HG02678 (cell line): ENCODE measurements at regions not wholly inside any gene's neighbourhood (a gene's known extent, or its start where the extent isn't known, plus 50 kb on each side); places are given as distances from the start of the nearest gene placed in this dataset.
"Not testable (repeated sequence)": the region's sequence is repeated elsewhere in the genome, so short reads cannot be mapped to it uniquely, and the experiment has no call there.

Experiments used
- ATAC-seq: cut with Tn5 transposase; IDR thresholded peaks from one replicate; pipeline ENCODE4 v1.9.1; 2021; ENCODE audit warnings: mild to moderate bottlenecking, moderate library complexity; ENCODE audit not compliant: unreplicated experiment

GRCh38 chr4:3925841-3926240, 159.7 kb downstream of the ADRA2C start:
- not testable (repeated sequence) for ATAC-seq

GRCh38 chr4:3926271-3926670, 160.1 kb downstream of the ADRA2C start:
- ATAC-seq: not testable (repeated sequence)

- ATAC-seq: not testable (repeated sequence)
These were observed 161.0 kb downstream of the ADRA2C start for GRCh38 chr4:3926969-3927755.

- ATAC-seq: not testable (repeated sequence)
These were observed 163.2 kb downstream of the ADRA2C start for GRCh38 chr4:3929431-3929830.

- ATAC-seq: not testable (repeated sequence)
These were observed 166.5 kb downstream of the ADRA2C start for GRCh38 chr4:3932734-3933133.

GRCh38 chr4:3935406-3935805, 169.2 kb downstream of the ADRA2C start:
- not testable (repeated sequence) for ATAC-seq

- no peak for ATAC-seq
These were observed 170.0 kb downstream of the ADRA2C start for GRCh38 chr4:3936184-3936583.

GRCh38 chr4:3937849-3938562, 171.8 kb downstream of the ADRA2C start:
- not testable (repeated sequence) for ATAC-seq

- not testable (repeated sequence) for ATAC-seq
These were observed 172.5 kb downstream of the ADRA2C start for GRCh38 chr4:3938676-3939075.

- not testable (repeated sequence) for ATAC-seq
These were observed 173.9 kb downstream of the ADRA2C start for GRCh38 chr4:3939954-3940591.

GRCh38 chr4:3941735-3942522, 175.7 kb downstream of the ADRA2C start:
- not testable (repeated sequence) for ATAC-seq

- not testable (repeated sequence) for ATAC-seq
These were observed 176.4 kb downstream of the ADRA2C start for GRCh38 chr4:3942569-3942971.

GRCh38 chr4:3943051-3943450, 176.9 kb downstream of the ADRA2C start:
- ATAC-seq: not testable (repeated sequence)

GRCh38 chr4:3945511-3946290, 179.5 kb downstream of the ADRA2C start:
- no peak for ATAC-seq

GRCh38 chr4:3946553-3946952, 180.4 kb downstream of the ADRA2C start:
- not testable (repeated sequence) for ATAC-seq

- ATAC-seq: not testable (repeated sequence)
These were observed 181.6 kb downstream of the ADRA2C start for GRCh38 chr4:3947761-3948160.

GRCh38 chr4:3948210-3948609, 182.0 kb downstream of the ADRA2C start:
- not testable (repeated sequence) for ATAC-seq

- ATAC-seq: not testable (repeated sequence)
These were observed 183.7 kb downstream of the ADRA2C start for GRCh38 chr4:3949916-3950315.

- ATAC-seq: not testable (repeated sequence)
These were observed 186.4 kb downstream of the ADRA2C start for GRCh38 chr4:3952443-3953139.
